H1 (cell line): ENCODE measurements at regions not wholly inside any gene's neighbourhood (a gene's known extent, or its start where the extent isn't known, plus 50 kb on each side); places are given as distances from the start of the nearest gene placed in this dataset.
A peak's percentile ranks its signal among the peaks of the same experiment; 100 is the strongest.

Source experiments
- CTCF ChIA-PET: fragments of 300-600 bp; sonication (Branson Sonifier 250); formaldehyde crosslinking; loops from one replicate; lab custom pipeline; 2021; ENCODE audit not compliant: partially characterized antibody; lab: Charles Lee
- POLR2A ChIA-PET: fragments of 300-600 bp; sonication (Branson Sonifier 250); formaldehyde crosslinking; loops from one replicate; lab custom pipeline; 2021; ENCODE audit warnings: inconsistent platforms; ENCODE audit not compliant: partially characterized antibody; lab: Charles Lee
- DNase-seq, 2 experiments: peaks; one replicate each; pipeline versions ENCODE4 v3.0.0 to v3.0.0-alpha.2; 2010 to 2022; ENCODE audit warnings: low spot score in 2 of 2, low read depth in 1 of 2, mixed read lengths in 1 of 2
- FAIRE-seq: peaks from 2 replicates; lab custom pipeline; 2011; peaks lifted over from hg19 to GRCh38; lab: Jason Lieb, UNC
- H2AFZ ChIP-seq: 2 replicates; pipeline ENCODE4 v1.8.1; 2012; ENCODE audit warnings: low read length, inconsistent platforms
- H2AK5ac ChIP-seq: 2 replicates; pipeline ENCODE4 v1.6.1; 2013; ENCODE audit warnings: low read depth, low read length
- H2BK120ac ChIP-seq: replicated peaks from 2 replicates; pipeline ENCODE3; 2013; ENCODE audit warnings: low read depth, low read length, inconsistent platforms
- H2BK12ac ChIP-seq: 2 replicates; pipeline ENCODE4 v1.6.1; 2013; ENCODE audit warnings: low read depth, low read length
- H2BK15ac ChIP-seq: 2 replicates; pipeline ENCODE4 v1.6.1; 2013; ENCODE audit warnings: low read length
- H2BK20ac ChIP-seq: 2 replicates; pipeline ENCODE4 v1.6.1; 2013; ENCODE audit warnings: low read length
- H2BK5ac ChIP-seq: 2 replicates; pipeline ENCODE4 v1.6.1; 2013; ENCODE audit warnings: low read depth, low read length
- H3K14ac ChIP-seq: 2 replicates; pipeline ENCODE4 v1.6.1; 2013; ENCODE audit warnings: inconsistent platforms; ENCODE audit not compliant: insufficient read length
- H3K18ac ChIP-seq: 2 replicates; pipeline ENCODE4 v1.6.1; 2013; ENCODE audit warnings: low read length; ENCODE audit errors: extremely low read depth
- H3K23ac ChIP-seq: 2 replicates; pipeline ENCODE4 v1.6.1; 2013; ENCODE audit warnings: inconsistent platforms; ENCODE audit not compliant: insufficient read length
- H3K23me2 ChIP-seq: 2 replicates; pipeline ENCODE4 v1.6.1; 2013; ENCODE audit warnings: low read depth, low read length
- H3K27ac ChIP-seq: 2 replicates; pipeline ENCODE4 v1.6.1; 2011; ENCODE audit warnings: low read depth, low read length, inconsistent platforms
- H3K27me3 ChIP-seq, 4 experiments: replicated peaks in 1 of 4; 1 replicate in 1 of 4; 2 replicates in 3 of 4; pipeline versions ENCODE4 v1.6.1 to v1.8.1; 2011 to 2013; ENCODE audit warnings: low read length in 3 of 4, mild to moderate bottlenecking in 3 of 4, inconsistent platforms in 2 of 4, mixed read lengths in 2 of 4, moderate library complexity in 1 of 4; ENCODE audit not compliant: control insufficient read depth in 3 of 4, insufficient read depth in 3 of 4; ENCODE audit errors: extremely low read depth in 1 of 4
- H3K36me3 ChIP-seq, 4 experiments: 2 replicates each; pipeline versions ENCODE4 v1.6.1 to v1.8.1; 2011 to 2013; ENCODE audit warnings: mild to moderate bottlenecking in 4 of 4, low read length in 3 of 4, moderate library complexity in 2 of 4, control low read depth in 1 of 4, inconsistent platforms in 1 of 4; ENCODE audit not compliant: insufficient read depth in 4 of 4, control insufficient read depth in 2 of 4
- H3K4ac ChIP-seq: replicated peaks from 2 replicates; pipeline ENCODE3; 2013; ENCODE audit warnings: low read length, low read depth, mixed read lengths, inconsistent platforms; ENCODE audit not compliant: insufficient read length
- H3K4me1 ChIP-seq, 4 experiments: replicated peaks in 1 of 4; 1 replicate in 1 of 4; 2 replicates in 3 of 4; pipeline versions ENCODE4 v1.6.1 to v1.8.1; 2011 to 2013; ENCODE audit warnings: low read length in 3 of 4, inconsistent platforms in 2 of 4, mixed read lengths in 1 of 4; ENCODE audit not compliant: insufficient read depth in 4 of 4, control insufficient read depth in 3 of 4
- H3K4me2 ChIP-seq, 2 experiments: 2 replicates each; pipeline versions ENCODE4 v1.6.1 to v1.8.1; 2011 to 2013; ENCODE audit warnings: low read depth in 2 of 2, low read length in 2 of 2, control low read depth in 1 of 2, inconsistent platforms in 1 of 2, mild to moderate bottlenecking in 1 of 2; ENCODE audit not compliant: insufficient read depth in 1 of 2
- H3K4me3 ChIP-seq, 4 experiments: fragments of 200-600, 300-600 bp in 1 of 4; sonication (generic), shearing (Covaris generic), sonication (Bioruptor Twin) in 1 of 4; 2 replicates each; pipeline versions ENCODE4 v1.5.1 to v1.8.1; 2011 to 2016; ENCODE audit warnings: low read length in 4 of 4, low read depth in 3 of 4, control low read depth in 2 of 4, inconsistent platforms in 2 of 4, mild to moderate bottlenecking in 2 of 4, mixed read lengths in 1 of 4, moderate library complexity in 1 of 4; ENCODE audit not compliant: insufficient read depth in 2 of 4; ENCODE audit errors: extremely low read depth in 1 of 4
- H3K56ac ChIP-seq: replicated peaks from 2 replicates; pipeline ENCODE3; 2013; ENCODE audit warnings: low read depth, mild to moderate bottlenecking, mixed read lengths, low read length, inconsistent platforms; ENCODE audit not compliant: insufficient read length
- H3K79me1 ChIP-seq: 2 replicates; pipeline ENCODE4 v1.6.1; 2013; ENCODE audit warnings: low read depth, low read length, control low read depth
- H3K79me2 ChIP-seq, 2 experiments: 2 replicates each; pipeline versions ENCODE4 v1.6.1 to v1.8.1; 2012 to 2013; ENCODE audit warnings: low read length in 2 of 2, mild to moderate bottlenecking in 2 of 2, inconsistent platforms in 1 of 2; ENCODE audit not compliant: insufficient read depth in 2 of 2, control insufficient read depth in 1 of 2
- H3K9ac ChIP-seq, 4 experiments: replicated peaks in 1 of 4; 1 replicate in 1 of 4; 2 replicates in 3 of 4; pipeline versions ENCODE4 v1.6.1 to v1.8.1; 2011 to 2013; ENCODE audit warnings: low read depth in 3 of 4, low read length in 3 of 4, control low read depth in 2 of 4, mild to moderate bottlenecking in 2 of 4, moderate library complexity in 2 of 4, inconsistent platforms in 1 of 4; ENCODE audit errors: extremely low read depth in 1 of 4
- H3K9me3 ChIP-seq, 2 experiments: 2 replicates each; pipeline versions ENCODE4 v1.6.1 to v1.8.1; 2012 to 2013; ENCODE audit warnings: mild to moderate bottlenecking in 2 of 2, moderate library complexity in 2 of 2, control low read depth in 1 of 2, inconsistent platforms in 1 of 2, low read depth in 1 of 2, low read length in 1 of 2, mixed read lengths in 1 of 2; ENCODE audit not compliant: insufficient read depth in 2 of 2
- H4K20me1 ChIP-seq, 2 experiments: replicated peaks in 1 of 2; 2 replicates each; pipeline versions ENCODE3 to v1.8.1; 2011 to 2013; ENCODE audit warnings: inconsistent platforms in 2 of 2, low read length in 2 of 2, mild to moderate bottlenecking in 1 of 2; ENCODE audit not compliant: insufficient read depth in 2 of 2, control insufficient read depth in 1 of 2
- H4K5ac ChIP-seq: 2 replicates; pipeline ENCODE4 v1.6.1; 2013; ENCODE audit warnings: low read length, low read depth, mixed read lengths, inconsistent platforms; ENCODE audit not compliant: insufficient read length
- H4K8ac ChIP-seq: 2 replicates; pipeline ENCODE4 v1.8.0; 2013; ENCODE audit warnings: mild to moderate bottlenecking, moderate library complexity, low read length, inconsistent platforms; ENCODE audit not compliant: insufficient read depth; ENCODE audit errors: extremely low read depth
- H4K91ac ChIP-seq: replicated peaks from 2 replicates; pipeline ENCODE3; 2013; ENCODE audit warnings: low read length, mixed read lengths, inconsistent platforms; ENCODE audit not compliant: insufficient read length
- BACH1 ChIP-seq: IDR thresholded peaks from 2 replicates; pipeline ENCODE4 v1.6.1; 2012; ENCODE audit warnings: low read length, improper control_type of control experiment
- CBX5 ChIP-seq: fragments of 300-800, 300-1000 bp; sonication (generic); IDR thresholded peaks from 2 replicates; pipeline ENCODE4 v1.7.1; 2016; ENCODE audit warnings: antibody characterized with exemption, low read length, low read depth
- CEBPB ChIP-seq: IDR thresholded peaks from 2 replicates; pipeline ENCODE4 v1.6.1; 2012; ENCODE audit warnings: low read depth, low read length
- EGR1 ChIP-seq: IDR thresholded peaks from 2 replicates; pipeline ENCODE4 v1.6.1; 2011; ENCODE audit warnings: low read depth, low read length, borderline replicate concordance
- KDM1A ChIP-seq: fragments of 200-600, 300-600 bp; sonication (generic); IDR thresholded peaks from 2 replicates; pipeline ENCODE4 v1.7.1; 2016; ENCODE audit warnings: mild to moderate bottlenecking, low read length, borderline replicate concordance
- RAD21 ChIP-seq, 2 experiments: IDR thresholded peaks in 1 of 2; conservative IDR thresholded peaks in 1 of 2; 2 replicates each; pipeline ENCODE4 v1.6.1; 2011; ENCODE audit warnings: low read depth in 2 of 2, low read length in 2 of 2, improper control_type of control experiment in 1 of 2, inconsistent platforms in 1 of 2, mild to moderate bottlenecking in 1 of 2, moderate library complexity in 1 of 2
- RFX5 ChIP-seq: IDR thresholded peaks from 2 replicates; pipeline ENCODE4 v1.6.1; 2011; ENCODE audit warnings: low read depth, low read length, improper control_type of control experiment, borderline replicate concordance
- SAP30 ChIP-seq: fragments of 300-600 bp; sonication (generic); IDR thresholded peaks from 2 replicates; pipeline ENCODE4 v1.7.1; 2012; ENCODE audit warnings: low read length, moderate library complexity, mild to moderate bottlenecking, inconsistent platforms; ENCODE audit not compliant: insufficient read depth, insufficient replicate concordance
- SIX5 ChIP-seq: IDR thresholded peaks from 2 replicates; pipeline ENCODE4 v1.6.1; 2011; ENCODE audit warnings: mild to moderate bottlenecking, low read depth, low read length
- SUZ12 ChIP-seq: fragments of 200-600 bp; sonication (generic); IDR thresholded peaks from 2 replicates; pipeline ENCODE4 v1.6.1; 2012; ENCODE audit warnings: mild to moderate bottlenecking, inconsistent platforms, low read length, moderate library complexity, mixed read lengths
- TAF7 ChIP-seq: optimal IDR thresholded peaks from 2 replicates; pipeline ENCODE3; 2011; ENCODE audit warnings: low read depth, mild to moderate bottlenecking, inconsistent platforms, low read length, moderate library complexity, borderline replicate concordance
- TCF12 ChIP-seq: IDR thresholded peaks from 2 replicates; pipeline ENCODE4 v1.6.1; 2011; ENCODE audit warnings: low read depth, mild to moderate bottlenecking, low read length
- YY1 ChIP-seq: IDR thresholded peaks from 2 replicates; pipeline ENCODE4 v1.6.1; 2011; ENCODE audit warnings: low read depth, mild to moderate bottlenecking, low read length
- WGBS, 2 experiments: shearing (Covaris generic) in 1 of 2; methylation state at CpG; one replicate each; pipeline versions ENCODE4 v1.1.6 to v1.1.7; 2013 to 2015; ENCODE audit warnings: low lambda C conversion rate in 2 of 2, mixed read lengths in 2 of 2, inconsistent platforms in 1 of 2, low coverage in 1 of 2, missing lambda C conversion rate in 1 of 2; ENCODE audit not compliant: insufficient replicate concordance in 2 of 2, insufficient coverage in 1 of 2, insufficient read length in 1 of 2; ENCODE audit errors: extremely low coverage in 1 of 2, missing lambda C conversion rate in 1 of 2; 5-methylcytosine and 5-hydroxymethylcytosine counted together
- TF ChIP-seq, protein P1 (sequence below): IDR thresholded peaks from 2 replicates; pipeline ENCODE4 v1.6.1; 2011; ENCODE audit warnings: low read depth, mild to moderate bottlenecking, low read length; ENCODE audit not compliant: insufficient read depth

DNA sequence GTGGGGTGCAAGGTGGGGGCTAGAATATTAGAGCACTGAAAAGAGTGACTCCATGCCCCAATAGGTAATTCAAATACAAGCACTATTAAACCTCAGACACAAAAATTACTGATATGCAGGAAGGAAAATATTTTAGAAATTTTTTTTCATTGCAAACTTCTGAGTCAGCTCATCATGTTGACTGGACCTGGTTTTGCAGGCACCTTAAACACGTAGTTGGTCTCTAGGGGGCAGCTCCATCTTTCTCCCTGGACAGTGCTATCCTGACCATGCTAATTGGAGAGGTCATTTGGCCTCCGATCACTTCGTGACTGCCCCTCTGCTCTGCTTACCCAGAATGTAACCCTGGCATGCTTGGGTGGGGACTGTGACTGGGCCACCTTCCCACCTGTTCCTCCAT, 368.4 kb upstream of the MKI67 start:
- Histone ChIP-seq H4K5ac (no peak overlapping the region), H3K18ac (no peak overlapping the region), H3K14ac (no peak overlapping the region), H3K27ac (no peak overlapping the region), H2BK12ac (no peak overlapping the region), H3K4me1 (no peaks in the 10 kb centered on the region; a peak in 1 of 7 replicates), H2BK20ac (no peak overlapping the region), H3K23me2 (no peaks in the 10 kb centered on the region), H3K79me1 (no peaks in the 10 kb centered on the region), H2BK5ac (no peak overlapping the region), H4K91ac (no peak overlapping the region), H2AFZ (no peak overlapping the region), H3K56ac (no peak overlapping the region), H4K8ac (no peak overlapping the region), H3K27me3 (no peaks in the 10 kb centered on the region), H3K4me3 (no peak overlapping the region), H3K9ac (no peak overlapping the region), H4K20me1 (no peaks in the 10 kb centered on the region), H2AK5ac (no peak overlapping the region), H3K4ac (no peak overlapping the region), H3K23ac (no peak overlapping the region), H2BK15ac (no peak overlapping the region), H3K9me3 (peaks cover 0 to 2% of the 10 kb centered on the region in 2 experiments; a peak in 1 of 4 replicates), H3K4me2 (no peak overlapping the region), H2BK120ac (no peak overlapping the region), H3K36me3 (no peaks in the 10 kb centered on the region), H3K79me2 (no peaks in the 10 kb centered on the region)
- ChIA-PET CTCF (interaction anchor here (0.6 to 2.3 kb wide), 8 partner anchors 17 to 1897 kb away, joined by 3 to 6 read pairs (median 4); no protein-coding TSS in a partner anchor), POLR2A (no interaction called here)
- WGBS, 2 experiments: 96% methylated on average over 3 of the region's 3 CpGs; no CpG with 5 or more reads in 1 of the 2 experiments
- FAIRE-seq (no peak), DNase-seq (no peak)
- no peak for TF ChIP-seq CEBPB
- no peak for TF ChIP-seq SUZ12
- TF ChIP-seq, protein P1, sequence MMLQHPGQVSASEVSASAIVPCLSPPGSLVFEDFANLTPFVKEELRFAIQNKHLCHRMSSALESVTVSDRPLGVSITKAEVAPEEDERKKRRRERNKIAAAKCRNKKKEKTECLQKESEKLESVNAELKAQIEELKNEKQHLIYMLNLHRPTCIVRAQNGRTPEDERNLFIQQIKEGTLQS: no peak
- peak in 1 of 2 experiments; percentile 23; a peak in 1 of 4 replicates for TF ChIP-seq RAD21 (IDR thresholded peaks at IDR 0.05 in 1 of 2, conservative IDR thresholded peaks at IDR 0.05 in 1 of 2; ENCODE audit: low read depth in 2 of 2, low read length in 2 of 2)
- no peak for TF ChIP-seq TCF12
- TF ChIP-seq TAF7: no peak
- no peak for TF ChIP-seq YY1
- TF ChIP-seq RFX5: no peak
- no peak for TF ChIP-seq KDM1A
- TF ChIP-seq SAP30: no peak
- TF ChIP-seq CBX5: no peak
- no peak for TF ChIP-seq SIX5
- TF ChIP-seq BACH1: no peak
- TF ChIP-seq EGR1: no peak
